ENCODE measurements at regions not wholly inside any gene's neighbourhood (a gene's known extent, or its start where the extent isn't known, plus 50 kb on each side); places are given as distances from the start of the nearest gene placed in this dataset.

DNA sequence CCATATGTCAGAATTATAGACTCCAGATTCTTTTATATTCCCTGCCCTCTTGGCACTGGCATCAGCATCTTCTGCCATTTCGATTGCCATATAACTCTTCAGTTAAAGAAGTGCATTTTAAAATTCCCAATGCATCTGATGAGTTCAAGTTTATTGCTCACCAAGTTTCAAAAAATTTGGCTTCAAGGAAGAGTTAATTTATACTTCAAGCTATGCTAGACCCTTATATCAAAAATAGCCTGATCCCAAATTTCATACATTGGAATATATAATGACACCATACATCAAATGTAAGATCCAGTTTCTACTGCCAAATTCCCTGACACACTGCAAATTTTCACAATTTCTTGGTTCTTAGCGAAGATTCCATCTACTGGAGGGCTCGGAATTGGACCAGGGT lies 1058.6 kb downstream of the NTRK3 start:
- no peak for DNase-seq

DNA sequence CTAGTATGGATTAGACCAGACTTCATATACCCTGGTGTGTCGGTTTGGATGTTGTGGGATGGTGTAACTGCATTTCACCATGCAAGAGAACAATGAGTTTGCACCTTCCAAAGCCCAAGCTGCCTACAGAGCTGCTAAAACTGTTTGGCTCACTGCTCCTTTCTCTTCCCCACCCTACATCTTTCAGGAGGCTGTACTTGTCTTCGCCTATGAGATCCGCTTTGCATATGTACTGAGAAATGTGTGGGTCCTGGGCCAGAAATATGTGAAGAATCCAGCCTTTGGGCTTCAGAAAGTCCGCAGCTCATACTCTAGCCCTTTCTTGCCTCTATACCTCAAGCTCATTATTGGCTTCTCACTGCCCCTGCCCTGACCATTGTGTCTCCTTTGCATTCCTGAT lies 1060.0 kb downstream of the NTRK3 start:
- DNase-seq: no peak

GRCh38 chr15:87193481-87193880 lies 1063.1 kb downstream of the NTRK3 start:
- no peak for DNase-seq

DNA sequence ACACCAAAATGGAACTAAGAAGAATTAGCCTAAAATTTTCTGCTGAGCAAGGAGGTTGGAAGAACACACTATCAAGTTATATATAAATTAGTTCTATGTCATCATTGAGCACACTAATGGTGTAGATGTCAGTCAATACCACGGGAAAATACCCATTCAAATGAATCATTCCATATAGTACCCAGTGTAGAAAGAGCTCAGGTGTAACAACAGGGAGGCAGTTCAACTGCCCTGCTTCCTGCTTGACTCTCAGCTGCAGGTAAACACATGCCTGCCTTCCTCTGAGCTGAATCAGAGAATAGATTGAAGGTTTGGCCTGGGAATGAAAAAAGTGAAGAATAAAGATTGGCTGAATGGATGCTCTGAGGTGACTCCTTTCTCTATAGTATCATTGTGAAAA lies 1088.0 kb downstream of the AGBL1 start:
- DNase-seq: no peak

- no peak for DNase-seq
Observed at GRCh38 chr15:87167055-87167454, 1087.4 kb downstream of the AGBL1 start.

DNA sequence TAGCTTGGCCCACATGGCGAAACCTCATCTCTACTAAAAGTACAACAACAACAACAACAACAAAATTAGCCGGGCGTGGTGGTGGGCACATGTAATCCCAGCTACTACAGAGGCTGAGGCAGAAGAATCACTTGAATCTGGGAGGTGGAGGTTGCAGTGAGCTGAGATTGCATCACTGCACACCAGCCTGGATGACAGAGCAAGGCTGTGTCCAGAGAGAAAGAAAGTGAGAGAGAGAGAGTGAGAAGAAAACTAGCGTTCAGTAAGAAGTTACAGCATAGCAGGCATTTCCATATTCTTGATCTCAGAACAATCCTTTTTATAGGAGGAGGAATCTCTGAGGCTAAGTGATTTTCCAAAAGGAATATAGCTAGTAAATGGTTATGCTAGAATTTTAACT lies 1076.1 kb downstream of the AGBL1 start:
- no peak for DNase-seq

DNA sequence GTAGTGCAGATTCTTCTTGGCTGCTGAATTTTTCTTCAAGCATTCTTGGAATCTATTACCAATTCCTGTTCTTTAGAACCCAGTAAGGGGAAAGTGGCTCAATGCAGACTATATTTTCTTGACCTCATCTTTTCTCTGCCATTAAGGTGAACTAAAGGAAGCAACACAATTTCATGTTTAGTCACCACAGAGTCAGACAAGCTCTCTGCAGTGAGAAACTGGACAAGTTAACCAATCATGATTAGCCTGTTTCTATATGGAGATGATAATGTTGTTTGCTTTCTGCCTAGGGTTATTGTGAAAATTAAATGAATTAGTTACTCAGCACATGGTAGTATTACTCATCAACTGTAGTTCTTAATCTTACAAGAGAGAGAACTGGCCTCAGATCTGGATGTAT lies 1075.1 kb downstream of the AGBL1 start:
- no peak for DNase-seq

- no peak for DNase-seq
Observed at GRCh38 chr15:87151202-87151748, 1071.6 kb downstream of the AGBL1 start.

DNA sequence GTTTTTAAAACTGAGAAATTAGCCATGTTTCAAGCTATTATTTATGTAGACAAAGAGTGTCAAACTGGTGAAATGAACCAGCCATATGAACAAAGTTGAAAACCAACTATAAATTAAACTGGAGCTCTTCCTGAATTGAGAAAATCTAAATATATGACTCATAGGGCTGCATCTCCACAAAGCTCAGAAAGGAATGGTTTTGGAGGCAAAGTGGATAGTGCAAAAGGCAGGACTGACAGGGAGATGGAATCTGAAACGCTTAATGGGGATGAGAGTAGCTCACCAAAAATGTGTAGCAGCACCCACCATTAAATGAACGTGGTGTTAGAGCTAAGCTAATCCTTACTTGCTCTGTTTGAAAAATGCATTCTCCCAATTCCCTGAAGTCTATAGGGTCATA lies 1066.0 kb downstream of the AGBL1 start:
- DNase-seq: no peak

GRCh38 chr15:87144775-87145174 lies 1065.1 kb downstream of the AGBL1 start:
- no peak for DNase-seq

- no peak for DNase-seq
Observed at GRCh38 chr15:87142096-87142495, 1062.4 kb downstream of the AGBL1 start.

DNA sequence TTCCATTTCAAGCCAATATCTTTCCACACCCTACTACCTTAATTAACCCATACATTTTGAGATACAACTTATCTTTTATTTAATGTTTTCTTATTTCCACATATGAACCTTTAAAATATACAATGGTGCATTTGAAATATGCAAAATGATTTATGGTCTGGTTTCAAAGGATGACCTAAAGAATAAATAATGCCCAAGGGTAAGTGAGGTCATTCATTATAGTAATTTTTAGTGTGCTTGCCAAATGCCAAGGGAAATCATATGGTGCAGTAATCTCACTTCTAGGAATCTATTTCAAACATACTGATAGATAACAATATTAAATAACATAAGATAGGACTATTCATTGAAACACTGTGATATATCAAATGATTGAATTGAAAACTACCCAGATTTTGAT lies 1055.4 kb downstream of the AGBL1 start:
- no peak for DNase-seq

DNA sequence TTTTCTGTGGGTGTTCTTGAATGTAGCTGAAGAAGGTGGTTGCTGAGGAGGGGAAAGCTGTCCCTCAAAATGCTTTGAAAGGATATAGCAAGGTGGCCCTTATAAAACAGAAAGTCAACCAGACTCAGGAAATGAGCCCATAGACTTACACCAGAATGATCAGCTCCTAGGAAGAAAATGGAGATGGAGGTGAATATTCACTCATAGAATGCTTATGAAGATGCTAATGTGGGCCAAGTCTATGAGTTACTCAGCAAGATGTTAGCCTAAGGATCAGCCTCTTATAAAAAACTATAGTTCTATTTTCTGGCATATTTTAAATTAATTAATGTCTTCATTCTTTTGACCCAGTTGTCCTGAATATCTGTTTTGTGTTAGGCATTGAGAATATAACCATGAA lies 1054.0 kb downstream of the AGBL1 start:
- DNase-seq: no peak

- no peak for DNase-seq
Observed at GRCh38 chr15:87131067-87131466, 1051.4 kb downstream of the AGBL1 start.

DNA sequence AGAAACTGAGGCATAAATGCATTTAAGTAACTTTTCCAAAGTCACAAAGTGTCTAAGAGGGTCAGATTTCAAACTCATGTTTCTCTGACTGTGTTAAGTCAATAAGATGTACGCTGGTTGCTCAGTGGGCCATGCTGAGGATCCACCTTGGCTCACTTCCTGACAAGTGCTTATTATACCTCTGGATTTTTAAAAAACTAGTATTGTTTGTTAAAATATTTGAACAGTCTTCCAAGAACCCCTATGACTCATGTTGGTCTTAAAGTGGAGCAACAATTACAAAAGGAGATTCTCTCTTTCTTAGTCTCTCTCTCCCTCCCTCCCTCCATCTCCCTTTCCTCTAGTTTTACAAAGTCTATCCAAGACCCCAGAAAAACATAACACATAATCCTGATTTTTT lies 1050.2 kb downstream of the AGBL1 start:
- no peak for DNase-seq

DNA sequence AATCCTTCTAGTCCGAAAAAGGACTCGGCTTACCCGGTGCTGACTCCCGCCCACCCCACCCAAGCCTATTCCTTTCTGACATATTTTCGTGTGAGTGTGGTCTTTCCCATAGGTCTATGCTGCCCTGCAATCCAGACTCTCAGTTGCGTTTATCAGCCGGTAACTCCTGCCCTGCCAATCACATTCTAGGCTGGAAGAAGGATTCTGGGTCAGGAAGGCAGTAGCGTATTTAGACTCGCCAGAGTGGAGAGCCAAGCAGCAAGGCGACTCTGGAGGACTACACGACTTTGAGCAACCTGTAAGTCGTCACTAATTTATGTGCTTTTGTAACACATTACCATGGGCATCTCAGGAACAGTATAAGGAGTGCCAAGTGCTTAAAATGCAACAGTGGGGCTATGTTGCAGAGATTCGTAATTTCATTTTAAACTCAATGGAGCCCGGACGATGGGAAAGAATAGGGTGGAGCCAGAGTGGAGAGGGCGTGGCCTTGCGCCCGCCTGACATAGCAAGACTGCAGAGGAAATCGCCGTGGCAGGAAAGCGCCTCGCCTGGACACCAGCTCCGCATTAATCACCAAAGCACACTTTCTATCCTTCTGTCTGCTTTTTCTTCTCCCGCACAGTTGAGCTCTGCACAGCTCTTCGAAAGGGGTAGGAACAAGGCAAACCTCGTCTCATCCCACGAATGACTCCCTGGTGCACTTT lies 1044.2 kb downstream of the AGBL1 start:
- no peak for DNase-seq

GRCh38 chr15:87121336-87121735 lies 1041.7 kb downstream of the AGBL1 start:
- DNase-seq: no peak

- no peak for DNase-seq
Observed at GRCh38 chr15:87120555-87120954, 1040.9 kb downstream of the AGBL1 start.

DNA sequence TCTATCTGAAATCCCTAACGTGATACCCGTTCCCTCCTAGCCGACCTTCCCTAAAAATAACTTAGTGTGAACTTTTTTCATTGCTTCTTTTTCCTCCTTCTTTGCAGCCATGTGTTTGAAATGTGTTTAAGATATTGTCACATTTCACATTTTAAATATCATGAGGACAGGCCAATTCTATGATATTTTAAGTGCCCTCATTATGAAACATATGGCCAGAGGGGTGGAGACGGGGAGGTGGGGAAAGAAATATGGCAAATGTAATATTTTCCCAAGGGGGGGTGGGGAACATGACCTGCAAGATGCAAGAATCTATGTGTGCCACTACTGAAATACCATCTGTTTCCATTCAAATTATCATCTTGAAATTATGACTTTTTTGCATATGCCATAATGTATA lies 1039.2 kb downstream of the AGBL1 start:
- no peak for DNase-seq

DNA sequence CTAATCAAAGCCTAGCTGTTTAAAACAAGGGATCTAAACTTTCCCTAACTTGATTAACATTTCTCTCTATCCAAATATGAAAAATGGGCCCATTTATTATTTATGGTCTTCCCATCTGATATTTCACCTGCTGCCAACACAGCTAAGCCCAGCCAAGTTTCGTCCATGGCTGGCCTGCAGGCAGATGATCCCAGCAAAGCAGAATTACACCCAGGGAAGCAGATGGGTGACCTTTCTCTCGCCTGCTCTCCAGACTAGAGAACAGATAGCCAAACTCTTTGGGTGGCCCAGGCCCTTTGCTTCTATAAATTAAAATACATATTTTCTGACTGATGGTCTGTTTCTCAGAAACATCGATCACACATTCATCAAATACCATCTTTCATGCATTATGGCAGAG lies 1038.8 kb downstream of the AGBL1 start:
- DNase-seq: no peak

DNA sequence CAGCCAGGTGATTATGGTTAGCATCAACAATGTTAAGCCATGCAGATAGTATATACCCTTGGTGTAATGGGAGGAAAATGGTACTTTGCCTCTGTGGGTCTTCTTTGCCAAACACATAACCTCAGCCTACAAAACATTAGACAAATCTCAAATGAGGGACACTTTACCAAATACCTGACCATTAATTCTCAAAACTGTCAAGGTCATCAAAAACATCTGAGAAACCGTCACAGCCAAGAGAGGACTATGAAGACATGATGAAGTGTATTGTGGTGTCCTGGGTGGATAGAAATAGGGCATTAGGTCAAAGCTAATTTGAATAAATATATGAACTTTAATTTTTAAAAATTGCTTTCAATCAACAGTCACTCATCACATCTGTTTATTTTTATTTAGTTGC lies 1036.1 kb downstream of the AGBL1 start:
- DNase-seq: no peak

GRCh38 chr15:87099916-87100315 lies 1020.2 kb downstream of the AGBL1 start:
- no peak for DNase-seq

- no peak for DNase-seq
Observed at GRCh38 chr15:87089551-87089950, 1009.9 kb downstream of the AGBL1 start.

GRCh38 chr15:87083201-87083600 lies 1003.5 kb downstream of the AGBL1 start:
- DNase-seq: no peak

All from amygdala (tissue), 56 donors.